ENCODE measurements at regions not wholly inside any gene's neighbourhood (a gene's known extent, or its start where the extent isn't known, plus 50 kb on each side); places are given as distances from the start of the nearest gene placed in this dataset.
A peak's percentile ranks its signal among the peaks of the same experiment; 100 is the strongest.

DNA sequence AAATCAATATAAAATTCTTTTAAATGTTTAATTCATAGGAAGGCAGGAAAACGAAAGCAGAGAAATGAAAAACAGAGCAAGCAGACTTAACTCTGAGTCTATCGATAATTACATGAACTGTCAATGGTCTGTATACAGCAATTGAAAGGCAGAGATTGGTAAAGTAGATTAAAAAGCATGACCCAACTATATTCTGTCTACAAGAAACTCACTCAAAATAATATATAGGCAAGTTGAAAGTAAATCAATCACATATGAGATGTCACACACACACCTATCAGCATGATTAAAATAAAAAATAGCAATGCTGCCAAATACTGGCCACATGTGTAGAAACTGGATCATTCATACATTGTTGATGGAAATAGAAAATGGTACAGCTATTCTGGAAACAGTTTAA lies 136.4 kb upstream of the CYP1B1 start:
- TF ChIP-seq EZH2phosphoT487 (IDR thresholded peaks at IDR 0.05; ENCODE audit: insufficient read depth, low read depth) (no peak), EZH2 (IDR thresholded peaks at IDR 0.05; ENCODE audit: insufficient read depth, poor library complexity, severe bottlenecking) (no peak)
- in situ Hi-C loops (cut with MboI): no loop called here
- H4K20me1 ChIP-seq (ENCODE audit: insufficient read depth): no peaks in the 10 kb centered on the region
- H3K9me2 ChIP-seq (ENCODE audit: insufficient read depth): no peaks in the 10 kb centered on the region
- WGBS, 2 experiments (ENCODE audit: low coverage in 1 of 2, low lambda C conversion rate in 2 of 2, missing lambda C conversion rate in 2 of 2): 91 to 92% methylated on average over 2 of the region's 2 CpGs
- no peak overlapping the region for H2AFZ ChIP-seq
- no peak overlapping the region for H3K9ac ChIP-seq
- H3K27me3 ChIP-seq (replicated peaks; ENCODE audit: insufficient read depth): no peaks in the 10 kb centered on the region
- no peaks in the 10 kb centered on the region for H3K36me3 ChIP-seq (ENCODE audit: low read depth)
- no peak for DNase-seq
- no peak overlapping the region for H3K27ac ChIP-seq
- no peaks in the 10 kb centered on the region for H3K79me2 ChIP-seq (ENCODE audit: insufficient read depth)
- H3K4me3 ChIP-seq: no peak overlapping the region
- H3K9me3 ChIP-seq (ENCODE audit: low read depth): no peaks in the 10 kb centered on the region
- 0 out of 2 replicates have a peak, but pooled peaks cover 5% of the 10 kb centered on the region for H3F3A ChIP-seq (ENCODE audit: insufficient read depth)
- H3K4me1 ChIP-seq (ENCODE audit: insufficient read depth): peaks cover 17% of the 10 kb centered on the region
- H3K4me2 ChIP-seq (ENCODE audit: unreplicated experiment): no peak overlapping the region

DNA sequence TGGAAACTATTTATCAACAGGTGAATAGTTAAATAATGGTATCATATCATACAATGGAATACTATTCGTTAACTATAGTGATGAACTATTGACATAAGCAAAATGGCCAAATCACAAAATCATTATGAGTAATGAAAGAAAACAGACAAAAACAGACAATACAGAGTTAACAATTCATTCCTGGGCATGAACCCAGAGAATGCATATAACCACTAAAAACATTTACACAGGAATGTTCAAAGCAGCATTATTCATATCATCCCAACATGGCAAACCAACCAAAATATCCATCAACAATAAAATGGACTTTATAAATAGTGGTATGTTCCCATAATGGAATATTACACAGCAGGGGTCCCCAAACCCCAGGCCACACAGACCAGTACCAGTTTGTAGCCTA lies 131.2 kb upstream of the CYP1B1 start:
- H4K20me1 ChIP-seq (ENCODE audit: insufficient read depth): no peaks in the 10 kb centered on the region
- H3K4me3 ChIP-seq: no peak overlapping the region
- no peaks in the 10 kb centered on the region for H3K36me3 ChIP-seq (ENCODE audit: low read depth)
- H3K9me2 ChIP-seq (ENCODE audit: insufficient read depth): no peaks in the 10 kb centered on the region
- no peak for TF ChIP-seq EZH2 (IDR thresholded peaks at IDR 0.05; ENCODE audit: insufficient read depth, poor library complexity, severe bottlenecking)
- TF ChIP-seq EZH2phosphoT487 (IDR thresholded peaks at IDR 0.05; ENCODE audit: insufficient read depth, low read depth): no peak
- no peak overlapping the region for H3K4me2 ChIP-seq (ENCODE audit: unreplicated experiment)
- H3K79me2 ChIP-seq (ENCODE audit: insufficient read depth): no peaks in the 10 kb centered on the region
- H3K27me3 ChIP-seq (replicated peaks; ENCODE audit: insufficient read depth): no peaks in the 10 kb centered on the region
- in situ Hi-C loops (cut with MboI): no loop called here
- peak; percentile 50 for DNase-seq
- H3K4me1 ChIP-seq (ENCODE audit: insufficient read depth): peaks cover 7% of the 10 kb centered on the region
- no peaks in the 10 kb centered on the region for H3K9me3 ChIP-seq (ENCODE audit: low read depth)
- no peaks in the 10 kb centered on the region for H3F3A ChIP-seq (ENCODE audit: insufficient read depth)
- no peak overlapping the region for H2AFZ ChIP-seq
- H3K9ac ChIP-seq: no peak overlapping the region
- WGBS, 2 experiments (ENCODE audit: low coverage in 1 of 2, low lambda C conversion rate in 2 of 2, missing lambda C conversion rate in 2 of 2): 83 to 91% methylated on average over 1 of the region's 1 CpG
- H3K27ac ChIP-seq: no peak overlapping the region

DNA sequence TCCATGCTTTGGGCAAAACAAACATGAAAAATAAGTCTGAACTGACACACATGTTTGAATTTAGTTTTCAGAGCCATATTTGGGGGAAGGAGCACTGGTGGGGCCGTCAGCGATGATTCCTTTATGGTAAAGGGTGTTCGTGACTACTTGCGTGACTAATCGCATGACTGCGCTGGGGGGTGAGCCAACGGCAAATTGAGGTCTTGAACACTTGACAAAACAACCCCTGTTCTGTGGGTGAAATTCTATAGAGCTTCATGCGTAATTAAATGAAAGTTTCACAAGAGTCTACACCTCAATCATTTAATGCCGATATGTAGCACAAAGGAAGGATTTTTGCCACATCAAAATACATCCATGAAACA lies 127.5 kb upstream of the CYP1B1 start:
- Histone ChIP-seq H3K27me3 (replicated peaks; ENCODE audit: insufficient read depth) (no peaks in the 10 kb centered on the region), H3K4me3 (no peak overlapping the region), H3F3A (ENCODE audit: insufficient read depth) (no peaks in the 10 kb centered on the region), H2AFZ (no peak overlapping the region), H3K79me2 (ENCODE audit: insufficient read depth) (no peaks in the 10 kb centered on the region), H4K20me1 (ENCODE audit: insufficient read depth) (no peaks in the 10 kb centered on the region), H3K27ac (no peak overlapping the region), H3K36me3 (ENCODE audit: low read depth) (no peaks in the 10 kb centered on the region), H3K9me2 (ENCODE audit: insufficient read depth) (no peaks in the 10 kb centered on the region), H3K9me3 (ENCODE audit: low read depth) (no peaks in the 10 kb centered on the region), H3K4me2 (ENCODE audit: unreplicated experiment) (no peak overlapping the region), H3K4me1 (ENCODE audit: insufficient read depth) (peaks cover 17% of the 10 kb centered on the region), H3K9ac (no peak overlapping the region)
- WGBS, 2 experiments (ENCODE audit: low coverage in 1 of 2, low lambda C conversion rate in 2 of 2, missing lambda C conversion rate in 2 of 2): 92 to 97% methylated on average over 9 of the region's 9 CpGs
- in situ Hi-C loops (cut with MboI): no loop called here
- TF ChIP-seq EZH2 (IDR thresholded peaks at IDR 0.05; ENCODE audit: insufficient read depth, poor library complexity, severe bottlenecking) (no peak), EZH2phosphoT487 (IDR thresholded peaks at IDR 0.05; ENCODE audit: insufficient read depth, low read depth) (no peak)
- DNase-seq: no peak

DNA sequence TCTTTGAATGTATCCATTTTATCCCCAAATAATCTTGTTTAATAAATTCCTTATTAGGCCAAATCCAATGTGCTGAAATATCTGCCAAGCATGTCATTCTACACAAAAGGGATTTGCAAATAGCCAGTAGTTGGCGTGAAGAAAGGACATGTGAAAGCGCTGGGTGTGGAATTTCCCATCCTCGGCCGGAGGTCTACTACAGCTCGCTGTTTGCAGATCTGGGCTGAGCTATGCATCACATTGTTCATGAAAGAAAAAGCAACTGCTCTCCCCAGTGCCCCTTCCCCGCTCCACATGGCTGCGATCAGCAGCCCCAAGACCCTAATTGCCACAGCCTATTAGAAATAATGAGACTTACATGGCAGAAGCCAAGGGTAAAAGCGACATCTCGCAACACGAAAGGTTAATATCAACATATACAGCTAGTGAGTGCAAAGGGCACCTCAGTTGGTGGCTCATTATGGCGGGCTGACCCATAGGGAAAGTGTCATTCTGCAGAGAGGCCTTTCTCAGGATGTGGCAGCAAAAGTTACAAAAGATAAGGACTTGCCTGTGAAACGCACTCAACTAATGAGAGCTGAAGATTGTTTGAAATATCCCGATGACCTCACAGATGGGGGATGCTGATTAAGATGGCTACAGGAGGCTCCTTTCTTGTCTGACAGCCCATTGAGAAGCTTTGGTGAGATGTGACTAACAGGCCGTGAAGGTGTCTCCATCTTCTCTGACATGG lies 126.9 kb upstream of the CYP1B1 start:
- in situ Hi-C loops (cut with MboI): no loop called here
- Histone ChIP-seq H3K36me3 (ENCODE audit: low read depth) (no peaks in the 10 kb centered on the region), H4K20me1 (ENCODE audit: insufficient read depth) (no peaks in the 10 kb centered on the region), H3K9me3 (ENCODE audit: low read depth) (no peaks in the 10 kb centered on the region), H3K79me2 (ENCODE audit: insufficient read depth) (no peaks in the 10 kb centered on the region), H3K9ac (no peak overlapping the region), H3K27me3 (replicated peaks; ENCODE audit: insufficient read depth) (no peaks in the 10 kb centered on the region), H2AFZ (no peak overlapping the region), H3K27ac (no peak overlapping the region), H3F3A (ENCODE audit: insufficient read depth) (no peaks in the 10 kb centered on the region), H3K4me1 (ENCODE audit: insufficient read depth) (peaks cover 17% of the 10 kb centered on the region), H3K4me3 (no peak overlapping the region), H3K9me2 (ENCODE audit: insufficient read depth) (no peaks in the 10 kb centered on the region), H3K4me2 (ENCODE audit: unreplicated experiment) (no peak overlapping the region)
- TF ChIP-seq EZH2 (IDR thresholded peaks at IDR 0.05; ENCODE audit: insufficient read depth, poor library complexity, severe bottlenecking) (no peak), EZH2phosphoT487 (IDR thresholded peaks at IDR 0.05; ENCODE audit: insufficient read depth, low read depth) (no peak)
- 94 to 95% methylated on average over 14 of the region's 14 CpGs for WGBS, 2 experiments (ENCODE audit: low coverage in 1 of 2, low lambda C conversion rate in 2 of 2, missing lambda C conversion rate in 2 of 2)
- DNase-seq: no peak

DNA sequence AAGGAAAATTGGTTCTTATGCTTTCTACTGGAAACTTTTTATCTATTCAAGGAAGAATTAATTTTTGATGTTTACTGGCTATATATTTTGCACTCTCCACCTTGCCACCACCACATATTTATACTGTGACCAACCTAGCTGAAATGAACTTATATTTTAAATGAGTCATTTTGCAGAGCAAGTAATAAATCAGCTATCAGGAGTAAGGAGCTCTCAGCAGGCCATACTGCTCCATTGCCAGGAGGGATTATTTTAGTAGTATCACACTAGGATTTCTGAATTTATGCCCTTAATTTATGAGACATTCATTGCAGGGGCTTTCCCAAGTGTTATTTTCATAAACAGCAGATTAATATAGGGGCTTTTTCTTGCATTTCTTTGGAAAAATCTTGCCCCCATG lies 125.8 kb upstream of the CYP1B1 start:
- H3K36me3 ChIP-seq (ENCODE audit: low read depth): no peaks in the 10 kb centered on the region
- H3K4me2 ChIP-seq (ENCODE audit: unreplicated experiment): no peak overlapping the region
- TF ChIP-seq EZH2phosphoT487 (IDR thresholded peaks at IDR 0.05; ENCODE audit: insufficient read depth, low read depth) (no peak), EZH2 (IDR thresholded peaks at IDR 0.05; ENCODE audit: insufficient read depth, poor library complexity, severe bottlenecking) (no peak)
- H2AFZ ChIP-seq: no peak overlapping the region
- H3K27me3 ChIP-seq (replicated peaks; ENCODE audit: insufficient read depth): no peaks in the 10 kb centered on the region
- no peaks in the 10 kb centered on the region for H3F3A ChIP-seq (ENCODE audit: insufficient read depth)
- H3K9ac ChIP-seq: no peak overlapping the region
- no peaks in the 10 kb centered on the region for H3K9me3 ChIP-seq (ENCODE audit: low read depth)
- H4K20me1 ChIP-seq (ENCODE audit: insufficient read depth): no peaks in the 10 kb centered on the region
- peak; percentile 51 for DNase-seq
- H3K27ac ChIP-seq: no peak overlapping the region
- in situ Hi-C loops (cut with MboI): no loop called here
- H3K4me3 ChIP-seq: no peak overlapping the region
- no peaks in the 10 kb centered on the region for H3K9me2 ChIP-seq (ENCODE audit: insufficient read depth)
- peaks cover 11% of the 10 kb centered on the region for H3K4me1 ChIP-seq (ENCODE audit: insufficient read depth)
- no peaks in the 10 kb centered on the region for H3K79me2 ChIP-seq (ENCODE audit: insufficient read depth)
